AG09309 (cell line): ENCODE measurements at regions not wholly inside any gene's neighbourhood (a gene's known extent, or its start where the extent isn't known, plus 50 kb on each side); places are given as distances from the start of the nearest gene placed in this dataset.

Source experiments
- DNase-seq: peaks from one replicate; pipeline ENCODE4 v3.0.0-alpha.2; 2010; ENCODE audit warnings: low read depth
- H3K4me3 ChIP-seq: 2 replicates; pipeline ENCODE4 v1.5.1; 2011; ENCODE audit warnings: mild to moderate bottlenecking, low read depth, low read length, moderate library complexity; ENCODE audit not compliant: control insufficient read depth
- CTCF ChIP-seq: IDR thresholded peaks from 2 replicates; pipeline ENCODE4 v1.5.1; 2011; ENCODE audit warnings: mild to moderate bottlenecking, low read depth, low read length, inconsistent platforms; ENCODE audit not compliant: insufficient read depth, control insufficient read depth; ENCODE audit errors: missing control alignments

GRCh38 chr14:101370593-101371569 is 190.4 kb upstream of the DIO3 start:
- TF ChIP-seq CTCF, result no peak
- no peak overlapping the region for H3K4me3 ChIP-seq
- DNase-seq, result no peak

GRCh38 chr14:101371799-101372793 is 189.2 kb upstream of the DIO3 start:
- DNase-seq, result no peak
- no peak for TF ChIP-seq CTCF
- H3K4me3 ChIP-seq, result no peak overlapping the region

- no peak for DNase-seq
- no peak overlapping the region for H3K4me3 ChIP-seq
- no peak for TF ChIP-seq CTCF
These were observed 188.2 kb upstream of the DIO3 start for GRCh38 chr14:101372894-101373620.

- no peak for TF ChIP-seq CTCF
- no peak overlapping the region for H3K4me3 ChIP-seq
- DNase-seq, result no peak
These were observed 187.5 kb upstream of the DIO3 start for GRCh38 chr14:101373690-101374295.

- DNase-seq, result no peak
- no peak for TF ChIP-seq CTCF
- H3K4me3 ChIP-seq, result no peak overlapping the region
These were observed 186.6 kb upstream of the DIO3 start for GRCh38 chr14:101374373-101375338.
